VCaP (cell line): ENCODE measurements at regions not wholly inside any gene's neighbourhood (a gene's known extent, or its start where the extent isn't known, plus 50 kb on each side); places are given as distances from the start of the nearest gene placed in this dataset.

Source experiments
- H3K27ac ChIP-seq: fragments of 450-650 bp; 2 replicates; pipeline ENCODE4 v1.5.1; 2017
- TF ChIP-seq, protein P1 (sequence below): fragments of 450-650 bp; conservative IDR thresholded peaks from 2 replicates; pipeline ENCODE4 v1.5.1; 2017; ENCODE audit warnings: mild to moderate bottlenecking, moderate library complexity

GRCh38 chr13:97653443-97654140, 219.6 kb downstream of the RAP2A start:
- H3K27ac ChIP-seq, result no peak overlapping the region
- TF ChIP-seq, protein P1, sequence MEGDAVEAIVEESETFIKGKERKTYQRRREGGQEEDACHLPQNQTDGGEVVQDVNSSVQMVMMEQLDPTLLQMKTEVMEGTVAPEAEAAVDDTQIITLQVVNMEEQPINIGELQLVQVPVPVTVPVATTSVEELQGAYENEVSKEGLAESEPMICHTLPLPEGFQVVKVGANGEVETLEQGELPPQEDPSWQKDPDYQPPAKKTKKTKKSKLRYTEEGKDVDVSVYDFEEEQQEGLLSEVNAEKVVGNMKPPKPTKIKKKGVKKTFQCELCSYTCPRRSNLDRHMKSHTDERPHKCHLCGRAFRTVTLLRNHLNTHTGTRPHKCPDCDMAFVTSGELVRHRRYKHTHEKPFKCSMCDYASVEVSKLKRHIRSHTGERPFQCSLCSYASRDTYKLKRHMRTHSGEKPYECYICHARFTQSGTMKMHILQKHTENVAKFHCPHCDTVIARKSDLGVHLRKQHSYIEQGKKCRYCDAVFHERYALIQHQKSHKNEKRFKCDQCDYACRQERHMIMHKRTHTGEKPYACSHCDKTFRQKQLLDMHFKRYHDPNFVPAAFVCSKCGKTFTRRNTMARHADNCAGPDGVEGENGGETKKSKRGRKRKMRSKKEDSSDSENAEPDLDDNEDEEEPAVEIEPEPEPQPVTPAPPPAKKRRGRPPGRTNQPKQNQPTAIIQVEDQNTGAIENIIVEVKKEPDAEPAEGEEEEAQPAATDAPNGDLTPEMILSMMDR, result no peak

DNA sequence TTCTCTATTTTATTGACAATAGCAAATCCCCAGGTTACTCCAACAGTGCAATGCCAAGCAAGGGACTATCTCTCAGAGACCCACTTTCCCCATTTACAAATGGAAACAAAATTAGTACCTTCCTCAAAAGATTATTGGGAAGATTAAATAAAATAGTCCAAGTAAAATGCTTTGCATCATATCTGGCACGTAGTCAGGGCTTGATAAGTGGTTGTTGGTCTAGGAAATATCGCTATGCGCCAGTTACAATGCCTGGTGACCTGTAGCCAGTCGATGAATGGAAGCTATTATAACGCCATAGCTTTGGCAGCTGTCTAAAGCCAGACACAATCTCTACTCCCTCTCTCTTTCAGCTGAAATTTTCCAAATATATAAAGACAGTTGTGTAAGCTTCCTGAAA, 220.3 kb downstream of the RAP2A start:
- H3K27ac ChIP-seq, result no peak overlapping the region
- TF ChIP-seq, protein P1, result no peak

- TF ChIP-seq, protein P1, result no peak
- H3K27ac ChIP-seq, result no peak overlapping the region
These were observed 224.6 kb downstream of the RAP2A start for GRCh38 chr13:97658556-97658955.

DNA sequence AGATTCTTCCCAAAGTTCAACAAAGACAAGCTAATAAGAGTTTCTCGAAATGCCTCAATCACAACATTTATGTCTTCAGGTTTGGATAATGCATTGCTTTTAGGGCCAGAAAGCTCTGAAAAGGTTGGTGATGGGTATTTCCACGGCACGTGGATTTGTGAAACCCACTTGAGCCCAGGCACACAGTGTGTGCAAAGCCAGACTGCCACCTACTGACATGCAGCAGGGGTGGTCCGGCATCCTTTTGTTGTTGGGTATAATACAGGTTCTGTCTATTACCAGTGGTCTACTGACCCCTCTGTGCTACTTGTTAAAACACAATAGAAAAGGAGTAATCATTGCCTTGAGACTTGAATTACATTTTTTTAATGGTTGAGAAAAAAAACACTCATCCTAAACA, 225.6 kb downstream of the RAP2A start:
- H3K27ac ChIP-seq, result no peak overlapping the region
- TF ChIP-seq, protein P1, result peak; percentile 25

- TF ChIP-seq, protein P1, result no peak
These were observed 226.8 kb downstream of the RAP2A start for GRCh38 chr13:97660594-97661260.

DNA sequence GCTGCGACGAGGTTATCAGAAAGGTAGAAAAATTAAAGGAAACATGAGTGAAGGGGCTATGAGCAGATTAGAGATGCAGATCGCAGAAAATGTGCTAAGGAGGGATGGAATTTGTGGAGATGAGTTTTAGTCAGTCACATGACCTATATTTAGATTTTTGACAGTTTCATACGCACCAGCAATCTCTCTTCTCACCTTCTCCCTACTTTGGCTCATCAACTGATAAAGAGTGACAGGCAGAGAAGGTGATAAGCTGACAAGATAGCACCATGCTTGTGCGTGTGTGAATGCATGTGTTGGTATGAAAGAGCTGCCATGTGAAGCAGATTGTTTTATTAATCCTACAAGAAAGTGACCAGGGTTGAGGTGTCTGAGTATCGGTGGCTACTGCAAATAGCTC, 252.6 kb downstream of the RAP2A start:
- H3K27ac ChIP-seq, result no peak overlapping the region
- TF ChIP-seq, protein P1, result no peak

More at GRCh38 chr13:97660594-97661260, 226.8 kb downstream of the RAP2A start:
- H3K27ac ChIP-seq, result no peak overlapping the region

GRCh38 chr13:97692628-97693027, 258.7 kb downstream of the RAP2A start:
- H3K27ac ChIP-seq, result no peak overlapping the region
- TF ChIP-seq, protein P1, result no peak
